ENCODE measurements at regions not wholly inside any gene's neighbourhood (a gene's known extent, or its start where the extent isn't known, plus 50 kb on each side); places are given as distances from the start of the nearest gene placed in this dataset.

DNA sequence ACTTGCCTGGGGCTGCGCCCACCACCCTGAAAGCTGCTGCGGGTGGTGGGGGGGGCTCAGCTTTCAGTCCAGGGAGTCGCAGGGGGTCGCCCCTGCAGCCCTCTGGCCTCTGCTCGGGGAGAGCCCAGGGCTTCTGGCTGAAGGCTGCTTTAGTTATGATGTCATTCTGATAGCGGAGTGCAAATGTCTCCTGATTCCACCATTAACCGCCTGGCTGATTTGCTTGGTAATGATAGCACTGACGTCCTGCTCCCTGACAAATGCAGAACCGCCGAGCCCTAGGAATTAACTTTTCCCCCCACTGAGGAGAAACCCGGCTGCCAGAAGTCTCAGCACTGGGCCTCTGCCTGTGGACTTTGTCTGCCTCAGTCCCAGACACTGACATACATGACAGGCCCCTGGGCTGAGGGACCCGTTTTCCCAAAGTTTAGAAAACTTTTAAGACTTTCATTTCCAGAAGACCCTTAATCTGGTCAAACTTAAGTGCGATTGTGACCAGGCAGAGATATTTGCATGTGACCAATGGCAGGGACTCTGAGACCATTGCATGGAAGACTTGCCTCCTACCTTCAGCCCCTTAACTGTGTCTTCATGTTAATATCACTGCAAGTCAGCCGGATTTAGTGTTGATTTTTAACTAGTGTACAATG lies 142.5 kb upstream of the ZNF536 start:
- WGBS, 2 experiments, result 9 to 13% methylated on average over 13 to 14 of the region's 14 CpGs
- Histone ChIP-seq H3K27me3 (ENCODE audit: control insufficient read depth, insufficient read depth, low read length, poor library complexity, severe bottlenecking) (peaks cover 73% of the 10 kb centered on the region), H3K27ac (ENCODE audit: insufficient read depth, low read depth, low read length, poor library complexity, severe bottlenecking) (no peak overlapping the region), H3K9me3 (ENCODE audit: control insufficient read depth, low read length) (no peaks in the 10 kb centered on the region), H3K36me3 (ENCODE audit: control insufficient read depth, insufficient read depth, low read length) (no peaks in the 10 kb centered on the region), H3K4me1 (ENCODE audit: control insufficient read depth, insufficient read depth, low read length) (peaks cover 14% of the 10 kb centered on the region), H3K4me3 (ENCODE audit: insufficient read depth, low read depth, low read length) (no peak overlapping the region)

DNA sequence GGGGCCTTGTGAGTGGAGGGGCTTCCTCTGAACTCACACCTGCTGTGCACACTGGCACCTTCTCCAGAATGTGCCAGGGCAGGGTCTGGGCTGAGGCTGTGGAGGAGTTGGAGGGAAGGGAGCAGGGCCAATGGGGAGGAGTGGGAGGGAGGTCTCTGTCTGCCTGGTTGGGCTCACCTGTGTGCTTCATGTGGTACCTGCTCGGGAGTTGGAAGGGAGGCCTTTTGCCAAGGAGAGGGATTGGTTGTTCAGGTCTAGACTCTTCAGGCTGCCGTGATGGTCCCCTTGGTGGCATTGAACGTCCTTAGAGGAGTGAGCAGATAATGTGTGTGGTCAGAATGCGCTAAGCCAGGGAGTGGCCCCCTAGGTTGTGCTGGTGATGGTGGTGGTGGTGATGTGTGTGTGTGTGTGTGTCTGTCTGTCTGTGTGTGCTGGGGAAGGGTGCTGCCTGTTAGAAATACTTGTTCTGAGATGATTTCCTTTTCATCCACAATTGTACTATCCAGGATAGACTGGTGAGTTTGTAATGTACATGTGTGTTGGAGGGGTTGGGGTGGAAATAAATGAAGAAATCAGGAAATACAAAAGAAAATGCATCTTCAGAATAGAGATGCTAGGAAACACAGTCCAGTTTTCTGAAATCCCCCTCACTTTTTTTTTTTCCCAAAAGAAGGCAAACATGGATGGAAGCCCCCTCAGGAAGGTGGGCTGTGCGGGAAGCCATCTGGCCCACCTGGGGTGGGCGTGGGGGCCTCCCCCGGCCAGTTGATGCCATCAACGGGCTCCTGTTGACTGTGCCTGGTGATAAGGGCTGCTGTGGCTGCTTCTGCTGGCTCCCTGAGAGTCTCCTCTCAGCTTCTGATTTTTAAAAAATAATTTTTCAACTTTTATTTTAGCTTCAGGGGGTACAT lies 140.5 kb upstream of the ZNF536 start:
- Histone ChIP-seq H3K4me3 (ENCODE audit: insufficient read depth, low read depth, low read length) (no peak overlapping the region), H3K27me3 (ENCODE audit: control insufficient read depth, insufficient read depth, low read length, poor library complexity, severe bottlenecking) (peaks cover 52% of the 10 kb centered on the region), H3K9me3 (ENCODE audit: control insufficient read depth, low read length) (no peaks in the 10 kb centered on the region), H3K36me3 (ENCODE audit: control insufficient read depth, insufficient read depth, low read length) (no peaks in the 10 kb centered on the region), H3K4me1 (ENCODE audit: control insufficient read depth, insufficient read depth, low read length) (peaks cover 12% of the 10 kb centered on the region), H3K27ac (ENCODE audit: insufficient read depth, low read depth, low read length, poor library complexity, severe bottlenecking) (no peak overlapping the region)
- WGBS, 2 experiments, result 86 to 87% methylated on average over 8 of the region's 8 CpGs

DNA sequence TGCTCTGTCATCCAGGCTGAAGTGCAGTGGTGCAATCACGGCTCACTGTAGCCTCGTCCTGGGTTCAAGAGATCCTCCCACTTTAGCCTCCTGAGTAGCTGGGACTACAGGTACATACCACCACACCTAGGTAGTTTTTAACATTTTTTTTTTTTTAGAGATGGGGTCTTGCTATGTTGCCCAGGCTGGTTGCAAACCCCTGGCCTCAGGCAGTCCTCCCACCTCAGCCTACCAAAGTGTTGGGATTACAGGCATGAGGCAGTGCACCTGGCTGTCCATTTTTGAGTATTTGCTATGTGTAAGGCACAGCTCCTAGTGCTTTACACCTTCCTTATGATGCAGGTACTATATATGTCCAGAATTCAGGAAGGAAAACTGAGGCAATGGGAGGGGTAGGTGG lies 138.8 kb upstream of the ZNF536 start:
- no peak overlapping the region for H3K4me3 ChIP-seq (ENCODE audit: insufficient read depth, low read depth, low read length)
- no peak overlapping the region for H3K27ac ChIP-seq (ENCODE audit: insufficient read depth, low read depth, low read length, poor library complexity, severe bottlenecking)
- H3K4me1 ChIP-seq (ENCODE audit: control insufficient read depth, insufficient read depth, low read length), result peaks cover 16% of the 10 kb centered on the region
- 81 to 88% methylated on average over 2 of the region's 2 CpGs for WGBS, 2 experiments
- no peaks in the 10 kb centered on the region for H3K36me3 ChIP-seq (ENCODE audit: control insufficient read depth, insufficient read depth, low read length)
- no peaks in the 10 kb centered on the region for H3K9me3 ChIP-seq (ENCODE audit: control insufficient read depth, low read length)
- H3K27me3 ChIP-seq (ENCODE audit: control insufficient read depth, insufficient read depth, low read length, poor library complexity, severe bottlenecking), result peaks cover 35% of the 10 kb centered on the region

DNA sequence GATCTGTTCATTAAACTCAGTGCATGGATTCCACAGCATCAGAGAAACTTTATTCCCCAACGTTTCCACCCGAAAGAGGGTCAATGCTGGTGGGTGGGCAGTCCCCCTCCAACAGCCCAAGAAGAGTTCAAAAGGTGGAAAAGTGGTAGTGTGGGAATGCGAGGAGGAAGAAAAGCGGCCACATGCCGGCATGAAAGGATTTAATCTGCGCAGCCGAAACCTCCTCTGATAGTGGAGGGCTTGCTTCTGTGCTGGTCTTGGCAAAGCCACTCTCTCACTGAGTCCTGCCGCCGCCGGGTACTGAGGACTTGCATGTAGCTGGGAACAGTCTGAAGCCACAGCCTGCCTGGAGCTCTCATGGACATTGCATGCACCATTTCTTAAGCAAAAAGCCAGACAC lies 136.2 kb upstream of the ZNF536 start:
- no peaks in the 10 kb centered on the region for H3K9me3 ChIP-seq (ENCODE audit: control insufficient read depth, low read length)
- WGBS, 2 experiments, result 31 to 35% methylated on average over 10 of the region's 10 CpGs
- H3K27ac ChIP-seq (ENCODE audit: insufficient read depth, low read depth, low read length, poor library complexity, severe bottlenecking), result no peak overlapping the region
- H3K4me3 ChIP-seq (ENCODE audit: insufficient read depth, low read depth, low read length), result no peak overlapping the region
- peaks cover 16% of the 10 kb centered on the region for H3K4me1 ChIP-seq (ENCODE audit: control insufficient read depth, insufficient read depth, low read length)
- peaks cover 10% of the 10 kb centered on the region for H3K27me3 ChIP-seq (ENCODE audit: control insufficient read depth, insufficient read depth, low read length, poor library complexity, severe bottlenecking)
- H3K36me3 ChIP-seq (ENCODE audit: control insufficient read depth, insufficient read depth, low read length), result no peaks in the 10 kb centered on the region

DNA sequence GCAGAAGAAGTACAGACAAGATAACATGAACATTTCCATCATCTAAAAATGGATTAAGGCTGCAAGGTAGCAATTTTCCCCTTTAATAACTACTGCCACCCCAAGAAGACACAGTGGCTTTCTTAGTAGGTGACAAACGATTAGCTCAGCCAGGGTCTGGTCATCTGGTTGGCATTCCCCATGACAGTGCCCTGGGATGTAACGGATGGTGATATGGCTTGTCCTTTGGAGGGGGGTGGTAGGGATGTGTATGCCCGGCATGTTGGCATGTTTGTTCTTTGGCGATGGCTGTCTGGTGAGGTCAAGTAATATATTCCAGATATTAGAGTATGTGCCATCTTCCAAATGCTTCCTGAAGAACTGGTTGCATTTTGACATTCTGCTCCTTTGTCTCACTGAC lies 135.6 kb upstream of the ZNF536 start:
- Histone ChIP-seq H3K9me3 (ENCODE audit: control insufficient read depth, low read length) (no peaks in the 10 kb centered on the region), H3K4me1 (ENCODE audit: control insufficient read depth, insufficient read depth, low read length) (peaks cover 16% of the 10 kb centered on the region), H3K27me3 (ENCODE audit: control insufficient read depth, insufficient read depth, low read length, poor library complexity, severe bottlenecking) (peaks cover 4% of the 10 kb centered on the region), H3K27ac (ENCODE audit: insufficient read depth, low read depth, low read length, poor library complexity, severe bottlenecking) (no peak overlapping the region), H3K36me3 (ENCODE audit: control insufficient read depth, insufficient read depth, low read length) (no peaks in the 10 kb centered on the region), H3K4me3 (ENCODE audit: insufficient read depth, low read depth, low read length) (no peak overlapping the region)
- WGBS, 2 experiments, result 88 to 92% methylated on average over 4 of the region's 4 CpGs

DNA sequence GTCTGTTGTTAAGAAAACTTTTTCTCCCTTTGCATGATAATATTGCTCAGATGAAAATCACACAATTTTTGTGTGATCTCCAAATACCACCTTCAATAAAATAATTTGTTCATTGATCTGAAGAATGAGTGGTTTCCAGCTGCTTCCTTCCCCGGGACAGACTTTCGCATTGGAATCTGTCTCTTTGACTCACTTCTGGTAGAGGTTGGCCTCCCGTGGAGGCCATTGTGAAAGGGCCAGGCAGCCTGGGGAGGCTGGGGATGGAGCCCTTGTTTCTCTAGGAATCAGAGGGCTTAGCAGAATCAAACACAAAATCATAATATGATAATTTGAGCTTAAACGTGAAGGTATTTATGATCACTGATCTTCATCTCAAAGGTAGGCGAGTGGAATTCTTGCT lies 135.0 kb upstream of the ZNF536 start:
- no peaks in the 10 kb centered on the region for H3K9me3 ChIP-seq (ENCODE audit: control insufficient read depth, low read length)
- WGBS, 2 experiments, result 38 to 39% methylated on average over 5 of the region's 5 CpGs

DNA sequence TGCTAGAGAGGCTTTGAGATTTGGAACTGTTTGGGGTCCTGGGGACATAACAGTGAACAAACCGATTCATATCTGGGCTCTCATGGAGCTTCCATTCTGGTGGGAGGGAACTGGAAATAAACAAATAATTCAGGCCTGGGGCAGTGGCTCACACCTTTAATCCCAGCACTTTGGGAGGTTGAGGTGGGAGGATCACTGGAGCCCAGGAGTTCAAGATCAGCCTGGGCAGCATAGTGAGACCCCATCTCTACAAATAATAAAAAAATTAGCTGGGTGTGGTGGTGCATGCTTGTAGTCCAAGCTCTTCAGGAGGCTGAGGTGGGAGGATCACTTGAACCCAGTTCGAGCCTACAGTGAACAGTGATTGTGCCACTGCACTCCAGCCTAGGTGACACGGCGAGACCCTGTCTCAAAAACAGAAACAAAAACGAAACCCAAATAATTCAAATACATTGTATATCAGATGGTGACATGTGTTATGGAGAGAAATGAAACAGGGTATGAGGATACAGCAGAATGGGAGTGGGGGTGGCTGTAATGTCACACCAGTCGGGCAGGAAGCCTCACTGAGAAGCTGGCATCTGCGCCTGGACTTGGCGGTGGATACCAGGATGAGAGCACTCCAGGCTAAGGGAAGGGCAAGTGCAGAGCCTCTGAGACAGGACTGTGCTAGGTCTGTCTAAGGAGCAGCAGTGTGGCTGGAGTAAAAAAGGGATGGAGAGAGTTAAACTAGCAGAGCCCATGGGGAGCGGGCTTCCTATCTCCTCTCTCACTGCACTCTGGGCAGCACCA lies 131.1 kb upstream of the ZNF536 start:
- Histone ChIP-seq H3K27me3 (ENCODE audit: control insufficient read depth, insufficient read depth, low read length, poor library complexity, severe bottlenecking) (no peaks in the 10 kb centered on the region), H3K4me1 (ENCODE audit: control insufficient read depth, insufficient read depth, low read length) (peaks cover 10% of the 10 kb centered on the region), H3K9me3 (ENCODE audit: control insufficient read depth, low read length) (no peaks in the 10 kb centered on the region), H3K4me3 (ENCODE audit: insufficient read depth, low read depth, low read length) (no peak overlapping the region), H3K27ac (ENCODE audit: insufficient read depth, low read depth, low read length, poor library complexity, severe bottlenecking) (no peak overlapping the region), H3K36me3 (ENCODE audit: control insufficient read depth, insufficient read depth, low read length) (no peaks in the 10 kb centered on the region)
- 94 to 98% methylated on average over 9 of the region's 9 CpGs for WGBS, 2 experiments

More for the DNA sequence above, 135.0 kb upstream of the ZNF536 start:
- H3K4me3 ChIP-seq (ENCODE audit: insufficient read depth, low read depth, low read length), result no peak overlapping the region
- H3K4me1 ChIP-seq (ENCODE audit: control insufficient read depth, insufficient read depth, low read length), result peaks cover 16% of the 10 kb centered on the region
- H3K27me3 ChIP-seq (ENCODE audit: control insufficient read depth, insufficient read depth, low read length, poor library complexity, severe bottlenecking), result no peaks in the 10 kb centered on the region
- H3K27ac ChIP-seq (ENCODE audit: insufficient read depth, low read depth, low read length, poor library complexity, severe bottlenecking), result no peak overlapping the region
- H3K36me3 ChIP-seq (ENCODE audit: control insufficient read depth, insufficient read depth, low read length), result no peaks in the 10 kb centered on the region

DNA sequence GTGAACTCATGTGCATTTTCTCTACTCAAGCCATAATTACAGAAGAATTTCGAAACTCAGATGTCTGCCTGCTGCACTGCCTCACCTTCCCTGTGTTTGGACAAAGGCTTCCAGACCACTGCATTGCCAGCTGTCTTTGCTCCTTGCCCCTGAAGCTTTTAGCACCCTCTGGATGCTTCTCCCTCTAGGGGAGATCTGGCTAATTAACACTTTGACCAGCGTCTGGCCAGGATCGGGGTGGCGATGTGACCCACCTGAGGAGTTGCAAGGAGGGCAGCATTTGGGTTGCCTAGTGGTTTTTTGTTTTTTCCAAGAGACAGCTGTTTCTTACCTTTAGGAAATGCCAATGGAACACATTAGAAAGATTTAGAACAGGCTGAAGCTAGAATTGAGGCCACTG lies 127.7 kb upstream of the ZNF536 start:
- Histone ChIP-seq H3K27ac (ENCODE audit: insufficient read depth, low read depth, low read length, poor library complexity, severe bottlenecking) (no peak overlapping the region), H3K4me3 (ENCODE audit: insufficient read depth, low read depth, low read length) (no peak overlapping the region), H3K27me3 (ENCODE audit: control insufficient read depth, insufficient read depth, low read length, poor library complexity, severe bottlenecking) (no peaks in the 10 kb centered on the region), H3K4me1 (ENCODE audit: control insufficient read depth, insufficient read depth, low read length) (no peaks in the 10 kb centered on the region), H3K9me3 (ENCODE audit: control insufficient read depth, low read length) (no peaks in the 10 kb centered on the region), H3K36me3 (ENCODE audit: control insufficient read depth, insufficient read depth, low read length) (no peaks in the 10 kb centered on the region)
- 79% methylated on average over 4 of the region's 4 CpGs for WGBS, 2 experiments

DNA sequence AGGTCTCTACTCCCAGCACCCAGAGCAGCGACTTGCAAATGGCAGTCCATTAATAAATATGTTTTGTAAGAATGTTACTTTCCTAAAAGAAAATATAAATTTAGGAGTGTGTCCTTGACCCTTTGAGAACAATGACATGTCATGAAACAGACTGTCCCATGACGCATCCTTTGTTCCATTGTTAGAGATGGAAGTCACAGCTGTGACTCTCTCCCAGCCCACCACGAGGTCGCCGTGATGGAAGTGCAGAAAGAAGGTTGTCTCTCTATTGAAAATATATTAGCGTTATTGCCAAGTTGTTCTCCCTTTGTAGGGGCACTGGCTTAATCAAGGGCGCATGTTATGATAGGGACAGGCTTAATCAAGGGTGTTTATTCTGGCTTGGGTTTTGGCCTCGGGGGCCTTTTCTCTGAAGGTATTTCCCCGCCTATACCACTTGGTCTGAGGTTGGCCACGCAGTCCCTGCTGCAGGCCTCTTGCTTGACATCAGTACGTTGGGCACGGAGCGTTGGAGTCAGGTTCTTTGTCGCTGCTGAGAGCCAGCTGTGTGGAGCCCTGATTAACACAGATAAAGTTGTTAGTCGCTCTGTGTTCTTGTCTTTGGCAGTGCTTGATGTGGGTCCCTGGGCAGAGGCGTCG lies 126.7 kb upstream of the ZNF536 start:
- Histone ChIP-seq H3K36me3 (ENCODE audit: control insufficient read depth, insufficient read depth, low read length) (no peaks in the 10 kb centered on the region), H3K27ac (ENCODE audit: insufficient read depth, low read depth, low read length, poor library complexity, severe bottlenecking) (no peak overlapping the region), H3K27me3 (ENCODE audit: control insufficient read depth, insufficient read depth, low read length, poor library complexity, severe bottlenecking) (no peaks in the 10 kb centered on the region), H3K9me3 (ENCODE audit: control insufficient read depth, low read length) (no peaks in the 10 kb centered on the region), H3K4me1 (ENCODE audit: control insufficient read depth, insufficient read depth, low read length) (no peaks in the 10 kb centered on the region), H3K4me3 (ENCODE audit: insufficient read depth, low read depth, low read length) (no peak overlapping the region)
- 92 to 94% methylated on average over 16 to 17 of the region's 17 CpGs for WGBS, 2 experiments

All from ectodermal cell (in vitro differentiated cells).